HG02588 (cell line): ENCODE measurements at regions not wholly inside any gene's neighbourhood (a gene's known extent, or its start where the extent isn't known, plus 50 kb on each side); places are given as distances from the start of the nearest gene placed in this dataset.

Experiments
- ATAC-seq: cut with Tn5 transposase; IDR thresholded peaks from one replicate; pipeline ENCODE4 v1.9.1; 2021; ENCODE audit warnings: mild to moderate bottlenecking, moderate library complexity; ENCODE audit not compliant: unreplicated experiment

GRCh38 chr2:128984081-128984480 is 665.4 kb upstream of the HS6ST1 start:
- no peak for ATAC-seq

GRCh38 chr2:128984855-128985254 is 666.2 kb upstream of the HS6ST1 start:
- ATAC-seq, result no peak

DNA sequence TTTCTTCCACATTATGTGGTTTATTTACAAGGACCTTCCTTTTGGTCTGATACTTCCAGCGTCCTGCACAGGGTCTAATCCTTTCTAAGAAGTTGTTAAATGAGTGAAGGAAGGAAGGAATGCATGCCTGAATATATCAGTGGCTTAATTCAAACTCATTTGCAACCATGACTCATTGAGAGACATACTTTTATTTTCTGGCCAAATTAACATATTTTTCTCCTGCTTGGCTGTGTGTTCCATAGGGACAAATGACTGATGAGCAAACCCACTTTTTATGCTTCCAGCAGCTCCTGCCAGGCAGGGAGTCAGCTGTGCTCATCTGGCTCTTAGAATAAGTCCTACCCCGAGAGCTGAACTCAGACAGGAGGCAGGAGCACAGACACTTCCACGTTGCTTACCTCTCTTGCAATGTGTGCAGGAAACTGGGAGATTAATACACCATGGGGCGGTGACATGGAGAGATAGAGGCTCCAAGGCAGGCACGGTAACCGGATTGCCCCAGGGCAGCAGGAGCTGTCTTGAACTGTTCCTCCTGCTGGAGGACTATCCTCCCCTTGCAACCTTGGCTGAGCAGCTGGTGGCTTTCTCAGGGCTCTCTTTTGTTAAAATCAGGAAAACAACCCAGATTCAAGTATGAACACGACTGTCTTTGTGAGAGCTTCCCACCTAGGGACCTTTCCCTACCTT is 667.5 kb upstream of the HS6ST1 start:
- ATAC-seq, result no peak

DNA sequence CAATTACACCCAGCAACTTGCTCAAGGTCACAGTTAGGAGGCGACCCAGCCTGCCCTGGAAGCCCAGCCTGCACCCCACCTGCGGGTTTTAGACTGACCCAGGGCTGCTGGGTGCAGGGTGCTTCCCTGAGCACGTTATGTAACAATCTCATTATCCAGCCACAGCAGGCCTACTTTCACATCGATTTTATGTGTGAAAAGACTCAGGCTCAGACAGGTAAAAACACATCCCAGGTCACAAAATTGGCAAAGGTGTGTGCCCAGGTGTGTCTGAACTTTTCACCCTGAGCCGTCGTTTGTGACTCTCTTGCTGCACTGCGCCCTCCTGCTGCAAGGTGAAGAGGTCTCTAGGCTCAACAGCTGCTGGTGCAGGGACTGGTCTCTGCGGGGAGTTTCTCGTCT is 668.2 kb upstream of the HS6ST1 start:
- ATAC-seq, result no peak

DNA sequence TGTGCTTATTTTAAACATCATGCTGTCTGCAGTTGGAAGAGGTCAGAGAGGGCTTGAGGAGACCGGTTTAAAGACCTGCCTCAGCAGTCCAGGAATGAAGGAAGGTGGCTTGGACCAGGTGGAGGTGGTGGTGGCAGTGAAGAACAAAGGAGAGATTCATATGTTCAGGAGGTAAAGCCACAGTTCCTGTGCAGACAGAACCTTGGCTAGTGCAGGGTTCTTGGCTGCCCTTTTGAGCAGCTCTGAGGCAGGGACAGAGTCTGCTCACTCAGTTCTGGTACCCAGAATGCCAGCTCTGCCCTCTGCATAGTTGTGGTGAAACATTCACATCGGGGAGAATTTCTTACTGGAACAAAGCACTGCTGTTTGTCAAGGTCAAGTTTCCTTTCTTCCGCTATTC is 669.7 kb upstream of the HS6ST1 start:
- ATAC-seq, result no peak

GRCh38 chr2:128988967-128989366 is 670.3 kb upstream of the HS6ST1 start:
- no peak for ATAC-seq

DNA sequence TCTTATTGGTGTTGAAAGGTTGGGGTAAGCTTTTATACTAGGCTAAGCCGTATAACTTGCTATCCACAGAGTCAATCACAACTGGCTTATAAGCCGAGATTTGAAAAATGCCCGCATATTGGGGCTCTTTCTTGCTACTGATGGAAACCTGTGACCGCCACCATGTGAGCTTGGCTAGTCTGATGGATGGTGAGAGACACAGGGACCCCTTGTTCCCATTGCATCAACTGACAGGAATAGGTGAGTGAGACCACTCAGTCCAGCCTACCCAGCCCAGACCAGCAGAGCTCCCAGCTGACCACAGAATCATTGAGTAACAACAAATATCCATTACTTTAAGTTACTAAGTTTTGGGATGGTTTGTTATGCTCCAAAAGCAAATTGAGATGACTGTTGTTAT is 676.4 kb upstream of the HS6ST1 start:
- ATAC-seq, result no peak

DNA sequence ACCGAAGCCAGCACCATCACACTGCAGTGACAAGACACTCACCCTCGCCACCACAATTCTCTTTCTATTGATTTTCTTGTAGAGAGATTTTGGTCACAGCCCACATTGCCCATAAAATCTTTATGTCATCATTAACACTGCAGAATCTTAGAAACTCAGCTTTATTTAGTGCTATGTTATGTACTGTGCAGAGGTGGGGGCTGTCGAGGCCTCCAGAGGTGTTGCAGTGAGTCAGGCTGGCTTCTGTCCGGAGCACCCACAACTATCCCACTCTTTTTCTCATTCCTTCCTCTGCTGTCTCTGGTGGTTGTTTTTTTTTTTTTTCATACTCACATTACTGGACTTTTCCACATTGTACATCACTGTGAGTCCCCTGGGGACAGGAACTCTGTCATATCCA is 677.4 kb upstream of the HS6ST1 start:
- ATAC-seq, result no peak

- no peak for ATAC-seq
Observed at GRCh38 chr2:128997166-128997866, 678.6 kb upstream of the HS6ST1 start.

- no peak for ATAC-seq
Observed at GRCh38 chr2:129001926-129002325, 683.3 kb upstream of the HS6ST1 start.

- no peak for ATAC-seq
Observed at GRCh38 chr2:129002751-129003150, 684.1 kb upstream of the HS6ST1 start.

DNA sequence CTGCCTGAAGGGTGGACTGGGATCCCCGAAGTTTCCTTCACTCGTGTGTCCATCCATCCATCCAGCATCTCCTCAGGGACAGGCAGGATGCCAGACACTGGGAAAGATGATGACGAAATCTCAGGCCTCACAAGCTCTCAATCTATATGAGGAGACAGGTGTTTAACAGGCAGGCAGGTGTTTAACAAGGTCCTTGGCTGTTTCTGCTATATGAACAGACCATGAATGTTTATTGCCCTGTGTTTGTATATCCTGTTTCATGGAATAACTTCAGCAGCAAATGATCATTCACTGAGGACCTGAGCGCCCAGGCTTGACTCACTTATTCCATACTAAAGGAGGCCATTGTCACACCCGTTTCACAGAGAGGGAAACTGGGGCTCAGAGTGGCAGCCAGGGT is 685.8 kb upstream of the HS6ST1 start:
- no peak for ATAC-seq

DNA sequence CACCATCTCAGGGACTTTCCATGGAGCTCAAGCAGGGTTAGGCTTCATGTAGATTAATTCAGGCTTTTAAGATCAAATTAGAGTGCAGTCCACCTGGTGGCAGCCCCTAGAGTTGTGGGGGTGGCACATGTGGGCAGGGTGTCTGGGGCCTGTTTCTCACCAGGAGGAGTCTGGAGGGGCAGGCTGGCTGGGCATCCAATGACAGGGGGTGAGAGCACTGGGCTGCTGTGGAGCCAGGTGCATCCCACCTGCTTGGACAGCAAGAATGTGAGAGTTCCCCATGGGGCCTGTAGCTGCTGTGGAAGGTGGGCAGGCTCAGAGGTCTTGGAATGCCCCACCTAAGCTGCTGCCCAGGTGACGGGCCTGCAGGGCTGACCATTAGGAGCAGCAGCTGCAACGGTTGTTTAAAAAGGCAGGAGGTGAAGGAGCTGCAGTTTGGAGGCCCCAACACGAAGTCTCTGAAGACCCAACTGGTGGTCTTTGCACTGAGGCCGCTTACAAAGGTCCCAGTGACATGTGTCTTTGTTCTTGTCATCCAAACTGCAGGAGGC is 686.3 kb upstream of the HS6ST1 start:
- no peak for ATAC-seq

- no peak for ATAC-seq
Observed at GRCh38 chr2:129006135-129006886, 687.6 kb upstream of the HS6ST1 start.

- ATAC-seq, result no peak
Observed at GRCh38 chr2:129006901-129007300, 688.2 kb upstream of the HS6ST1 start.

GRCh38 chr2:129008055-129008880 is 689.6 kb upstream of the HS6ST1 start:
- no peak for ATAC-seq

DNA sequence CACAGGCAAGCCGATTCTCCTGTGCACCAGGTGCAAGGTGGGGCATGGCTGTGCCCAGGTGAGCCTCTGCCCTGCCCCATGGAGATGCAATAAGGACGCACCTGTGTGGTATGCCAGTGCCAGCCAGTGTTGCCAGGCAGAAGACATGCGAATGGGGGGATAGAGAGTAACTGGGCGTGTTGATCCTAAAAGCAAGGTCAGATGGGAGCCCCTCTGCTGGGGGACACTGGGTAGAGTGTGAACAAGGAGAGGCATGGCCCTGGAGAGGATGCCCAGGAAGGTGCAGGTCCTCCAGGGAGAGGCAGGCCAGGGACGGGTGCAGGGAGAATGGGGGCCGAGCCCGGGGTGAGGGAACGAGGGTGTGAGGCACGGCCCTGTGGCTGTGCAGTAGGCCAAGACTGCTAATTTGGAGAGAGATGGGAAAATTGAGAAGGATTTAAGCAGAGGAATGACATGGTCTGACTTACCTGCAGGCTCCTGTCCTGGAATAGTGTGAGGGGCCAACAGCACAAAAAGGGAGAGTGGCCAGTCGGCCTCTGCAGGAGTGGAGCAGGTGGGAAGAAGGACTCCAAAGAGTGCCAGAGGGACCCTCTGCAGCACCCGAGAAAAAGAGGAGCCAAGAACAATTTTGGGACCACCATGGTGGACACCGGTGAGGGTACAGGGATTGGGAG is 690.4 kb upstream of the HS6ST1 start:
- ATAC-seq, result no peak

DNA sequence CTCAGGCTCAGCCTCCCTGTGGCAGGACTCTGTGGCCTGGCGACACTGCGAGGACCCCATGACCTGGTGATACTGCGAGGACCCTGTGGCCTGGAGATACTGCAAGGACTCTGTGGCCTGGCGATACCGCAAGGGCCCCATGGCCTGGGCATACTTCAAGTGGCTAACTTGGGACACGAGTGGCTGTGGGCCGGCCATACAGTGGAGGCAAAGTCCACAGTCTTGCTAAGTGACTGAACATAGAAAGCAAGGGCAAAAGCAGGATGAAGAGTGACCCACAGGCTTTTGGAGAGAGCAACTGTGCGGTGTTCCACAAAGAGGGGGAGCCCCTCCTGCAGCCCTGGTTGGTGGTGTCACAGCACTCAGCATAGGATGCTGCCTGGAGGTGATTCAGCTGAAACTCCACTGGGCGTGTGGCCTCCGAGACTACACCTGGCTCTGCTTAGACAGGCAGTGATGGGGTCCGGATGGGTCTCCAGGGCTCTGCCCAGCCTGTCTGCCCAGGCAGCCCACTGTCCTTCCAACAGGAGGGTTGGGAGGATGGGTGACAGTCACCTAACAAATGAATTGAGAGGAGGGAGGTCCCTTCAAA is 691.0 kb upstream of the HS6ST1 start:
- no peak for ATAC-seq

DNA sequence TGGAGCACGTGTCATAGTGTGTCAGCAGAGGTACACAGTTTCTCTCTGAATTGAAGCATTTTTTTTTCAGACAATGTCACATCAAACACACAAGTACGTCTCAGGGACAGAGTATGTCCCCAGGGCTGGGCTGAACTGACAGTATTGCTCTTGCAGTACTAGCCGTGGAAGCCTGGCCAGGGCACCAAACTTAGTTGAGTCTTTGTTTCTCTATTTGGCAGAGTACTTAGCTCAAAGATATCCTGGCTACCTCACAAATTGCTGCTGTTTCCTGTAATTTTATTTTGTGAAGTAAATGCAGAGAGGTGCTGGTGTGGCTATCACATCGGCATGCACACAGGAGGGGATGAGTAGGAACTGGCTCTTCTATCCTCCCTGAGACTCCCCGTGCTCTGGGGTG is 691.6 kb upstream of the HS6ST1 start:
- ATAC-seq, result no peak
